ENCODE measurements at regions not wholly inside any gene's neighbourhood (a gene's known extent, or its start where the extent isn't known, plus 50 kb on each side); places are given as distances from the start of the nearest gene placed in this dataset.
"Not testable (repeated sequence)": the region's sequence is repeated elsewhere in the genome, so short reads cannot be mapped to it uniquely, and the experiment has no call there.

DNA sequence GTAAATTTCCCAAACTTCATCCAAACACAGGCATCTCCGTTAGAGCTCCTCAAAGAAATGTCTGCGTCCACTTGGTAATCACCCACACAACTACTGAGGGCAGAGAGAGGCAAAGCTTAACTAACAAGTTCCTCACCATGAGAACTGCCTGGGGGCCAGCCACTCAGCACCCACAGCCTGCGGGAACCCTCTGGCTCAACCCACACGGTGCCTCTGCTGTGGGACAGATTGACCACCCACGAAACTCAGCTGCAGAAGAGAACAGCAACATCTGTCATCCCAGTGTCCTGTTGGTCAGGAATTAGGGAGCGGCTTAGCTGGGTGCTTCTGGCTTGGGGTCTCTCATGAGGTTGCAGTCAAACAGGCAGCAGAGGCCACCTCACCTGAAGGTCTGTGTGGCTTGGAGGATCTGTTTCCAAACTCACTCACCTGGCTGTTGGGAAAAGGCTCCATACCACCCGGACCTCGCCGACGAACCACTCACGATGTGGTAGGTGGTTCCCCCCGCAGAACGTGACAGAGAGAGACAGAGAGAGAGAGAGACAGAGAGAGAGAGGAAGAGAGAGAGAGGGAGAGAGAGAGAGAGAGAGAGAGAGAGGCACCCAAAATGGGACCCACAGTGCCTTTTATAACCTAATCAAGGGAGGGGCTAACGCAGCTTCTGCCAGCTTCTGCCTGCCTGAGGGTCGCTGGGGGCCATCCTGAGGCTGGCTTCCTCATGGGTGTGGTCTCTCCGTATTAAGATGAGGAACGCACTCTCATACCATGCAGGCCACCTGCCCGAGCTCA is 103.5 kb downstream of the OLFM1 start:
- ATAC-seq (no peak), DNase-seq (no peak)
- WGBS (ENCODE audit: insufficient coverage, low coverage, low lambda C conversion rate, missing lambda C conversion rate), result 64% methylated on average over 17 of the region's 18 CpGs

DNA sequence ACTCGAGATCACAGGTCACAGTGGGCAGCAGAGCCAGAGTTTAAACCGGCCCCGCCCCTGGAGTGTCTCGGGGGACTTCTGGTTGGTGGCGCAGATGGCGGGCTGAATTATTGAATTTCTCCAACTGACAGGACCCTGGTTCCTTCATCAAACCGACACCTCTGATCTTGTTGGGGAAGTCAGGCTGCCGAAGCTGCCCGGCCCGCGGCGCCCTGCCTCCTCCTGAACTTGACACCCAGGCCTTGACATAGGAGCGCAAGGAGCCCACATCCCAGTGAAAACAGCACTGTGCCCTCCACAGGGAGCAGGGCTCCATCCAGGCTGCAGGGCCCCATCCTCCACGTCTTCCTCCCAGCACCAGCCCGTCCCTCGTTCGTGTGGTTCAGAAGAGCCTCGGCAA is 105.2 kb downstream of the OLFM1 start:
- Histone ChIP-seq H3K27ac (no peak overlapping the region), H3K27me3 (no peaks in the 10 kb centered on the region), H3K4me1 (no peaks in the 10 kb centered on the region), H3K9me3 (no peaks in the 10 kb centered on the region), H3K36me3 (no peaks in the 10 kb centered on the region), H3K4me3 (no peak overlapping the region)
- intact Hi-C loops (cut with DNase I), result no loop called here
- TF ChIP-seq, protein P1, sequence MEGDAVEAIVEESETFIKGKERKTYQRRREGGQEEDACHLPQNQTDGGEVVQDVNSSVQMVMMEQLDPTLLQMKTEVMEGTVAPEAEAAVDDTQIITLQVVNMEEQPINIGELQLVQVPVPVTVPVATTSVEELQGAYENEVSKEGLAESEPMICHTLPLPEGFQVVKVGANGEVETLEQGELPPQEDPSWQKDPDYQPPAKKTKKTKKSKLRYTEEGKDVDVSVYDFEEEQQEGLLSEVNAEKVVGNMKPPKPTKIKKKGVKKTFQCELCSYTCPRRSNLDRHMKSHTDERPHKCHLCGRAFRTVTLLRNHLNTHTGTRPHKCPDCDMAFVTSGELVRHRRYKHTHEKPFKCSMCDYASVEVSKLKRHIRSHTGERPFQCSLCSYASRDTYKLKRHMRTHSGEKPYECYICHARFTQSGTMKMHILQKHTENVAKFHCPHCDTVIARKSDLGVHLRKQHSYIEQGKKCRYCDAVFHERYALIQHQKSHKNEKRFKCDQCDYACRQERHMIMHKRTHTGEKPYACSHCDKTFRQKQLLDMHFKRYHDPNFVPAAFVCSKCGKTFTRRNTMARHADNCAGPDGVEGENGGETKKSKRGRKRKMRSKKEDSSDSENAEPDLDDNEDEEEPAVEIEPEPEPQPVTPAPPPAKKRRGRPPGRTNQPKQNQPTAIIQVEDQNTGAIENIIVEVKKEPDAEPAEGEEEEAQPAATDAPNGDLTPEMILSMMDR (IDR thresholded peaks at IDR 0.05), result no peak
- TF ChIP-seq POLR2A (IDR thresholded peaks at IDR 0.05), result no peak
- 59% methylated on average over 5 of the region's 18 CpGs for WGBS (ENCODE audit: insufficient coverage, low coverage, low lambda C conversion rate, missing lambda C conversion rate)
- ATAC-seq, result no peak
- no peak for DNase-seq

More for the DNA sequence above, 103.5 kb downstream of the OLFM1 start:
- H3K4me1 ChIP-seq, result no peaks in the 10 kb centered on the region
- no peaks in the 10 kb centered on the region for H3K36me3 ChIP-seq
- intact Hi-C loops (cut with DNase I), result no loop called here
- no peak overlapping the region for H3K27ac ChIP-seq
- no peaks in the 10 kb centered on the region for H3K9me3 ChIP-seq
- no peaks in the 10 kb centered on the region for H3K27me3 ChIP-seq
- TF ChIP-seq, protein P1 (IDR thresholded peaks at IDR 0.05), result no peak
- no peak for TF ChIP-seq POLR2A (IDR thresholded peaks at IDR 0.05)
- no peak overlapping the region for H3K4me3 ChIP-seq

DNA sequence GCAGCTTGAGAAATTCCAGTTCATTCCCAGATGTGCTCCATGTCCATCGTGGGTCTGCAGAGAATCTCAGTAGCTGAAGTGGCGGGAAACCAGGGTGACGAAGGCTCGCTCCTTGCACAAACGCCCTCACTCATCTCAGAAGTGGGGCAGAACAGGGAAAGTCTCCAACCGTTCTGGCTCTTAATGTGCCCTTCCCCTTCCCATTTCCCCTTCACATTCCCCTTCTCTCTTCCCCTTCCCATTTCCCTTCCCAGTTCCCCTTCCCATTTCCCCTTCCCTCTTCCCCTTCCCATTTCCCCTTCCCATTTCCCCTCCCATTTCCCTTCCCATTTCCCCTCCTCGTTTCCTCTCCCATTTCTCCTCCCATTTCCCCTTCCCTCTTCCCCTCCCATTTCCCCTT is 108.5 kb downstream of the OLFM1 start:
- H3K4me3 ChIP-seq; ATAC-seq; intact Hi-C loops (cut with DNase I); H3K4me1 ChIP-seq; H3K9me3 ChIP-seq; H3K27me3 ChIP-seq; H3K36me3 ChIP-seq; H3K27ac ChIP-seq; DNase-seq: not testable (repeated sequence)
- 81% methylated on average over 7 of the region's 7 CpGs for WGBS (ENCODE audit: insufficient coverage, low coverage, low lambda C conversion rate, missing lambda C conversion rate)

DNA sequence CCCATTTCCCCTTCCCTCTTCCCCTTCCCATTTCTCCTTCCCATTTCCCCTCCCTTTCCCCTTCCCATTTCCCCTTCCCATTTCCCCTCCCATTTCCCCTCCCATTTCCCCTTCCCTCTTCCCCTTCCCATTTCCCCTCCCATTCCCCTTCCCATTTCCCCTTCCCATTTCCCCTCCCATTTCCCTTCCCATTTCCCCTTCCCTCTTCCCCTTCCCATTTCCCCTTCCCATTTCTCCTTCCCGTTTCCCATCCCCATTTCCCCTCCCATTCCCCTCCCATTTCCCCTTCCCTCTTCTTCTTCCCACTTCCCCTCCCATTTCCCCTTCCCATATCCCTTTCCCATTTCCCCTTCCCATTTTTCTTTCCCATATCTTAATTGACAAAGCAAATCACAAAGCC is 109.0 kb downstream of the OLFM1 start:
- intact Hi-C loops (cut with DNase I), result no loop called here
- Histone ChIP-seq H3K27me3 (no peaks in the 10 kb centered on the region), H3K27ac (no peak overlapping the region), H3K4me3 (no peak overlapping the region), H3K36me3 (no peaks in the 10 kb centered on the region), H3K9me3 (no peaks in the 10 kb centered on the region), H3K4me1 (no peaks in the 10 kb centered on the region)
- TF ChIP-seq, protein P1 (IDR thresholded peaks at IDR 0.05), result no peak
- TF ChIP-seq POLR2A (IDR thresholded peaks at IDR 0.05), result no peak
- DNase-seq (no peak), ATAC-seq (no peak)
- WGBS (ENCODE audit: insufficient coverage, low coverage, low lambda C conversion rate, missing lambda C conversion rate), result 40% methylated on average over 1 of the region's 1 CpG

DNA sequence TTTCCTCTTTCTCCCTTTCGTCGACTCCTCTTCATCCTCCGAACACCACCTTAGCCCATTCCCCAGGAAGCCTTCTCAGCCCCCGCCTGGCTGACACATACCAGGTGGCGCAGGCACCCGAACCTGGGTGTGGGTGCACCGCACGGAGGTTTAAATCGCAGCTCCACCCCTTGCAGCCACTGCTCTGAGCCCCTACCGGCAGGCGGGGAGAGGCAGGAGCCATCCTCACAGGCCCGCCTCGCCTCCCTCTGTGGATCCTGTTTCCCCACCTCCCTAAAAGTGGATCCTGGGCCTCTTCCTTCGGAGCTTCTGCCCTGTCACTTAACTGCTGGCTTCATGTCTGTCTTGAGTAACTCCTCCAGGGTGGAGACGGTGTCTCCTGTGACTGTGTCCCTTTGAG is 110.7 kb downstream of the OLFM1 start:
- Histone ChIP-seq H3K27ac (no peak overlapping the region), H3K4me3 (no peak overlapping the region), H3K4me1 (no peaks in the 10 kb centered on the region), H3K27me3 (no peaks in the 10 kb centered on the region), H3K9me3 (no peaks in the 10 kb centered on the region), H3K36me3 (no peaks in the 10 kb centered on the region)
- TF ChIP-seq POLR2A (IDR thresholded peaks at IDR 0.05), result no peak
- TF ChIP-seq, protein P1 (IDR thresholded peaks at IDR 0.05), result no peak
- no peak for DNase-seq
- intact Hi-C loops (cut with DNase I), result no loop called here
- no peak for ATAC-seq
- WGBS (ENCODE audit: insufficient coverage, low coverage, low lambda C conversion rate, missing lambda C conversion rate), result 27% methylated on average over 13 of the region's 15 CpGs

All from right lobe of liver (tissue), 6 donors.